ENCODE measurements at regions not wholly inside any gene's neighbourhood (a gene's known extent, or its start where the extent isn't known, plus 50 kb on each side); places are given as distances from the start of the nearest gene placed in this dataset.

DNA sequence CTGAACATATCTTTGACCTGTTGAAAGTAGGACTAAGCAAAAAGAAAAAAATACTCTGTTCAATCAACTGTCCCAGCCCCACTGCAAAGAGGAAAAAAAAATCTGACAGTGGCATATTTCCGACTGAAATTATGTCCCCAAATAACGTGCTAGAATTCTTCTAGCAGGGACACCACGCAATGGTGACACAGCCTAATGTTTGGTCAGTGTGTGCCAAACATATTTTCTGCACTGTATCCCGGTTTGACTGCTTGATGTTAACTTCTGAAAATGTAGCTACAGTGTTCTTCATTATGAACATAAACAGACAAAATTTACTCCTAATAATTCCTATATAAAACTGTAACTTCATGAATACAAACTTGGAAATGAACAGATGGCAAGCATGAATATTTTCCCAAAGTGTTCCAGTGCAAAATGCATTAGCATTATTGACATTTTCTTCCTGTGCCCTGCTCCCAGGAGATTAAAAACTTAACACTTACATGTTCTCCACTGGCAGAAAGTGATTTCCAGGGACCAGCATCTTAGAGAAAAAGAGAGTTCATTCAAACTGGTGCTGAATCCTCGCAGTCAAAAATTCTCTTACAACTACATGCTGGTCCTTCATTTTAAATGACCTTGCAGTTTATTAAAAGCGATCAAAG lies 72.4 kb upstream of the SYT1 start:
- H3K9me3 ChIP-seq, result no peaks in the 10 kb centered on the region
- ATAC-seq (no peak), DNase-seq (no peak)
- intact Hi-C loops (cut with DNase I, micrococcal nuclease), result no loop called here
- H3K4me1 ChIP-seq (ENCODE audit: low read depth), result no peaks in the 10 kb centered on the region
- H3K4me3 ChIP-seq, result no peak overlapping the region
- no peaks in the 10 kb centered on the region for H3K36me3 ChIP-seq (ENCODE audit: low read depth)
- TF ChIP-seq, protein P1, sequence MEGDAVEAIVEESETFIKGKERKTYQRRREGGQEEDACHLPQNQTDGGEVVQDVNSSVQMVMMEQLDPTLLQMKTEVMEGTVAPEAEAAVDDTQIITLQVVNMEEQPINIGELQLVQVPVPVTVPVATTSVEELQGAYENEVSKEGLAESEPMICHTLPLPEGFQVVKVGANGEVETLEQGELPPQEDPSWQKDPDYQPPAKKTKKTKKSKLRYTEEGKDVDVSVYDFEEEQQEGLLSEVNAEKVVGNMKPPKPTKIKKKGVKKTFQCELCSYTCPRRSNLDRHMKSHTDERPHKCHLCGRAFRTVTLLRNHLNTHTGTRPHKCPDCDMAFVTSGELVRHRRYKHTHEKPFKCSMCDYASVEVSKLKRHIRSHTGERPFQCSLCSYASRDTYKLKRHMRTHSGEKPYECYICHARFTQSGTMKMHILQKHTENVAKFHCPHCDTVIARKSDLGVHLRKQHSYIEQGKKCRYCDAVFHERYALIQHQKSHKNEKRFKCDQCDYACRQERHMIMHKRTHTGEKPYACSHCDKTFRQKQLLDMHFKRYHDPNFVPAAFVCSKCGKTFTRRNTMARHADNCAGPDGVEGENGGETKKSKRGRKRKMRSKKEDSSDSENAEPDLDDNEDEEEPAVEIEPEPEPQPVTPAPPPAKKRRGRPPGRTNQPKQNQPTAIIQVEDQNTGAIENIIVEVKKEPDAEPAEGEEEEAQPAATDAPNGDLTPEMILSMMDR (IDR thresholded peaks at IDR 0.05), result no peak

DNA sequence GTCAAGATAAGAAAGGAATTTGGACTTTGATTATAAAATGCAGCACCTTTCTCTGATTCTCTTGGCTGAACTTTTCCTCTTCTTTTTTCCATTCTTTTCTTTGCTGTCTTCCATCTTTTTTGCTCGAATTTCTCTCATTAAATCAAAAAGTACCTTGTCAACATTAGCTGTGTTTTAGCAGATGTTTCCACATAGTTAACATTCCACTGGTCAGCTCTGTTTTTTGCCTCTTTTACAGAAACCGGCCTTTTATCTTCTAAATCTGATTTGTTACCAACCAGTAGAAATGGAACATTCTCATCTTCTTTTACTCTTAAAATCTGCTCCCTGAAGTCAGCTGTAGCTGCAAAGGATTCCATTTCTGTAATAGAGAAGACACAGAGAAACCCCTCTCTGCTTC lies 71.1 kb upstream of the SYT1 start:
- H3K4me3 ChIP-seq, result no peak overlapping the region
- no peak for DNase-seq
- H3K36me3 ChIP-seq (ENCODE audit: low read depth), result no peaks in the 10 kb centered on the region
- no peaks in the 10 kb centered on the region for H3K9me3 ChIP-seq
- no peak for ATAC-seq
- TF ChIP-seq, protein P1 (IDR thresholded peaks at IDR 0.05), result no peak
- intact Hi-C loops (cut with DNase I, micrococcal nuclease), result no loop called here
- no peaks in the 10 kb centered on the region for H3K4me1 ChIP-seq (ENCODE audit: low read depth)

DNA sequence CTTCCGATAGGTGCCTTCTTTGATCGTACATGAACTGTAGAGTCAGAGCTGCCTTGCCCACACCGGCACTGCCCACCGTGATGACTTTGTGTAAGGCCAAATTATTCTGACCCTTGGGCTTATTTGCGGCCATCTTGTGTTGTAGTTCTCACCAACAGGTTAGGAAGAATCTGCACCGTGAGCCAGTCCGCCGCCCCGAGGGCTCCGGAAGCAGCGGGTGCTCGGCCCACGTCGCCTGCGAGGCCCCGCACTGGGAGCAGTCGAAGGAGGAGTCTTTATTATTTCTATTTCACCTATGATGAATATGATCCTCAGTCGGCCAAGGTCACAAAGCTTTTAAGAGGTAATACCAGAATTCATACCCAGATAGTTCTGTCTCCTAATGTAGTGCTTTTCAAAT lies 70.6 kb upstream of the SYT1 start:
- no peaks in the 10 kb centered on the region for H3K4me1 ChIP-seq (ENCODE audit: low read depth)
- intact Hi-C loops (cut with DNase I, micrococcal nuclease), result no loop called here
- TF ChIP-seq, protein P1 (IDR thresholded peaks at IDR 0.05), result no peak
- no peaks in the 10 kb centered on the region for H3K9me3 ChIP-seq
- no peak overlapping the region for H3K4me3 ChIP-seq
- ATAC-seq, result no peak
- no peak for DNase-seq
- H3K36me3 ChIP-seq (ENCODE audit: low read depth), result no peaks in the 10 kb centered on the region

DNA sequence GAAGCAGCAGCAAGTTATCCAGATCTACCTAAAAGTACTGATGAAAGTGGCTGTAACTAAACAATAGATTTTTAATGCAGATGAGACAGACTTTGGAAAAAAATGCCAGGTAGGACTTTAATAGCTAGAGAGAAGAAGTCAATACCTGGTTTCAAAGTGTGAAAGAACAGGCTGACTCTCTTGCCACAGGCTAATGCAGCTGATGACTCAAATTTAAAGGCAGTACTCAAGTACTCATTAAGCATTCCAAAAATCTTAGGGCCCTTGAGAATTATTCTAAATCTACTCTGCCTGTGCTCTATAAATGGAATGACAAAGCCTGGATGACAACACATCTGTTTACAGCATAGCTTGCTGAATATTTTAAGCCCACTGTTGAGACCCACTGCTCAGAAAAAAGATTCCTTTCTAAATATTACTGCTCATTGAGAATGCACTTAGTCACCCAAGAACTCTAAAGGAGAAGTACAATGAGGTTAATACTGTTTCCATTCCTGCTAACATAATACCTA lies 68.6 kb upstream of the SYT1 start:
- TF ChIP-seq, protein P1 (IDR thresholded peaks at IDR 0.05), result no peak
- intact Hi-C loops (cut with DNase I, micrococcal nuclease), result no loop called here
- DNase-seq (no peak), ATAC-seq (no peak)
- no peaks in the 10 kb centered on the region for H3K4me1 ChIP-seq (ENCODE audit: low read depth)
- H3K36me3 ChIP-seq (ENCODE audit: low read depth), result no peaks in the 10 kb centered on the region
- no peaks in the 10 kb centered on the region for H3K9me3 ChIP-seq
- no peak overlapping the region for H3K4me3 ChIP-seq

DNA sequence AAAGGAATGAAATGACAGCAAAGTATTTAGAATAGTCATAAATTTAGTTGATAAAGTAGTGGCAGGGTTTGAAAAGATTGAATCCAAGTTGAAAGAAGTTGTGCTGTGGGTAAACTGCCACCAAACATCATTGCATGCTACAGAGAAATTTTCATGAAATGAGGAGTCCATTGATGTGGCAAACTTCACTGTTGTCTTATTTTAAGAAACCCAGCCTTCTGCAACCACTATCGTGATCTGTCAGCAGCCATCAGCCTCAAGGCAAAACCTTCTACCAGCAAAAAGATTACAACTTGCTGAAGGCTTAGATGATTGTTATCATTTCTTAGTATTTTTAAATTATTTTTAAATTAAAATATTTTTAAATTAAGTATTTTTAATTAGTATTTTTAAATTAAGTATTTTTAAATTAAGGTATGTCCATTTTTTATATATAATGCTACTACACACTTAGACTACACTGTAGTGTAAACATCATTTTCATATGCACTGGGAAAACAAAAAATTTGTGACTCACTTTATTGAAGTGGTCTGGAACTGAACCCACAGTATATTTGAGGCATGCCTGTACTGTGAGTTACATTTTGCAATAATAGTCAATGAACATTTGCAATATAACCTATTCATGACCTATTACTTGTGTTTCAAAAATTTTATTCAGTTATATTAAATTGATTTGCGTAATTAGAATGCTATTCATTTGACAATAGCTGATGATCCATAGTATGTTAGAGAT lies 67.2 kb upstream of the SYT1 start:
- DNase-seq, result no peak
- TF ChIP-seq, protein P1 (IDR thresholded peaks at IDR 0.05), result no peak
- Histone ChIP-seq H3K4me1 (ENCODE audit: low read depth) (no peaks in the 10 kb centered on the region), H3K9me3 (no peaks in the 10 kb centered on the region), H3K4me3 (no peak overlapping the region), H3K36me3 (ENCODE audit: low read depth) (no peaks in the 10 kb centered on the region)
- intact Hi-C loops (cut with DNase I, micrococcal nuclease), result no loop called here
- no peak for ATAC-seq
